Fibroblast of gingiva (primary cell): ENCODE measurements at regions not wholly inside any gene's neighbourhood (a gene's known extent, or its start where the extent isn't known, plus 50 kb on each side); places are given as distances from the start of the nearest gene placed in this dataset.

Source experiments
- DNase-seq: peaks from one replicate; pipeline ENCODE4 v3.0.0-alpha.2; 2011; ENCODE audit warnings: low read depth

GRCh38 chr6:2462831-2463230 is 217.4 kb upstream of the GMDS start:
- DNase-seq = no peak

- no peak for DNase-seq
Observed at GRCh38 chr6:2460216-2460745, 214.9 kb upstream of the GMDS start.

- no peak for DNase-seq
Observed at GRCh38 chr6:2454180-2454579, 208.8 kb upstream of the GMDS start.

- DNase-seq = no peak
Observed at GRCh38 chr6:2450546-2450945, 205.1 kb upstream of the GMDS start.

- DNase-seq = no peak
Observed at GRCh38 chr6:2449572-2449940, 204.2 kb upstream of the GMDS start.

GRCh38 chr6:2448826-2449571 is 203.6 kb upstream of the GMDS start:
- peak; percentile 83 for DNase-seq

GRCh38 chr6:2447931-2448330 is 202.5 kb upstream of the GMDS start:
- no peak for DNase-seq

- DNase-seq = no peak
Observed at GRCh38 chr6:2447318-2447920, 202.0 kb upstream of the GMDS start.

GRCh38 chr6:2441601-2442475 is 196.4 kb upstream of the GMDS start:
- DNase-seq = no peak

GRCh38 chr6:2440516-2440915 is 195.1 kb upstream of the GMDS start:
- no peak for DNase-seq

- DNase-seq = no peak
Observed at GRCh38 chr6:2439632-2440031, 194.2 kb upstream of the GMDS start.

- DNase-seq = no peak
Observed at GRCh38 chr6:2439082-2439481, 193.7 kb upstream of the GMDS start.

- no peak for DNase-seq
Observed at GRCh38 chr6:2436410-2437154, 191.2 kb upstream of the GMDS start.

GRCh38 chr6:2435323-2435722 is 189.9 kb upstream of the GMDS start:
- DNase-seq = no peak

GRCh38 chr6:2434912-2435311 is 189.5 kb upstream of the GMDS start:
- no peak for DNase-seq

GRCh38 chr6:2434116-2434515 is 188.7 kb upstream of the GMDS start:
- no peak for DNase-seq

- no peak for DNase-seq
Observed at GRCh38 chr6:2433711-2434110, 188.3 kb upstream of the GMDS start.

GRCh38 chr6:2433266-2433665 is 187.9 kb upstream of the GMDS start:
- DNase-seq = no peak

GRCh38 chr6:2432292-2432691 is 186.9 kb upstream of the GMDS start:
- peak; percentile 90 for DNase-seq

- no peak for DNase-seq
Observed at GRCh38 chr6:2430612-2431011, 185.2 kb upstream of the GMDS start.

GRCh38 chr6:2429460-2429859 is 184.1 kb upstream of the GMDS start:
- peak; percentile 39 for DNase-seq

- no peak for DNase-seq
Observed at GRCh38 chr6:2429032-2429431, 183.6 kb upstream of the GMDS start.
